ENCODE measurements at regions not wholly inside any gene's neighbourhood (a gene's known extent, or its start where the extent isn't known, plus 50 kb on each side); places are given as distances from the start of the nearest gene placed in this dataset.
"Not testable (repeated sequence)": the region's sequence is repeated elsewhere in the genome, so short reads cannot be mapped to it uniquely, and the experiment has no call there.

DNA sequence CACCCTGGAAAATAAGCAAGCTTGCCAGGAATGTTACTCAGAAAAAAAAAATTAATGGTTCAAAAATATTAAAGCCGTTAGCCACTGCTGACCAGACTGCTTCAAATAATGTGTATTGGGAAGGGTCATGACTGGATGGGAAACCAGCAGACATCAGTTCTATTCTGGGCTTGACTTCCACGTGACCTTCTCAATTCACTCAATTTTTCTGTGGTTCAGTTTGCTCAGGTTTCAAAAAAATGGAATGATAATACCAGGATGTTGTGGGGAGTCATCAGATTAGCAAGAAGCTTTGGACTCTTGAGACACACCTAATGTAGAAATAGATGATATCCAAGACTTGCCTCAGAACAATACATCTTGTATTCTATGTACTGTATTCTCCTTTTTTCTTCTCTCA, 541.9 kb upstream of the BOD1L1 start:
- DNase-seq (ENCODE audit: low spot score), result no peak

DNA sequence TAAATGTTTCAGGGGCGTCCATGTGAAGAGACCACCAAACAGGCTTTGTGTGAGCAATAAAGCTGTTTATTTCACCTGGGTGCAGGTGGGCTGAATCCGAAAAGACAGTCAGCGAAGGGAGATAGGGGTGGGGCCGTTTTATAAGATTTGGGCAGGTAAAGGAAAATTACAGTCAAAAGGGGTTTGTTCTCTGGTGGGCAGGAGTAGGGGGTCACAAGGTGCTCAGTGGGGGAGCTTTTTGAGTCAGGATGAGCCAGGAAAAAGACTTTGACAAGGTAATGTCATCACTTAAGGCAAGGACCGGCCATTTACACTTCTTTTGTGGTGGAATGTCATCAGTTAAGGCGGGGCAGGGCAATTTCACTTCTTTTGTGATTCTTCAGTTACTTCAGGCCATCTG, 542.4 kb upstream of the BOD1L1 start:
- DNase-seq (ENCODE audit: low spot score), result not testable (repeated sequence)

DNA sequence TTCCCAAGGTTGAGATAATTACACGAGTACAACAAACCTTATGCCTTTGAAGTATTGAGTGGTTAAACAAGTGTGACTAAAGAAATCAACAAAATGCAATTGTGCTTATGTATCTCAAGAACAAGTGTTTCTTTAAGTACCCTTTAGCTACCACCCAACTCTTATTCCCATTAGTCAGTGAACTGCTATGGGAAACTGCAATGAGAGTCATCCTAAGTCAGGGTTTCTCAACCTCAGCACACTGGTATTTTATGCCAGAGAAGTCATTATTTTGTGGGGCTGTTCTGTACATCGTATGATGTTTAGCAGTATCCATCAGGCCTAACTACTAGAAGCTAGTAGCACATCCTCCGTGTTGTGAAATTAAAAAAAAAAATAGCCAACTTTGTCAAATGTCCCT, 549.1 kb upstream of the BOD1L1 start:
- DNase-seq (ENCODE audit: low spot score), result no peak

DNA sequence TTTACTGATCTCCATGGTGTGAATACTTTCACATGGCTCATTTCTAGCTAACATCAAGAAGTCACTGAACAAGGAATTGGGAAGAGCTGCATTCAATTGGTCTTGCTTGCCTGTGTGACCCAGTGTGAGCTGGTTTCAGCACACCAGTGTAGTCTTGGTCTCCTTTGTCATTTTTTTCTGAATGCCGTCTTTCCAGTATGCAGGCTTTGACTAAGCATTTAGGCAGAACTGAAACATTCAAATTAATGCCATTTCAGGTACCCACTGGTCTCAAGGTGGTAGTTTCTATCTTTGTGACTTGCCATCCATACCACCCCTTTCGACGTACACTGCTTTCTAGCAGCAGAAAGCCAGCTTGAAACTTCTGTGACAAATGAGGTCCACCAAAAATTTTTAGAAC, 550.5 kb upstream of the BOD1L1 start:
- no peak for DNase-seq (ENCODE audit: low spot score)

DNA sequence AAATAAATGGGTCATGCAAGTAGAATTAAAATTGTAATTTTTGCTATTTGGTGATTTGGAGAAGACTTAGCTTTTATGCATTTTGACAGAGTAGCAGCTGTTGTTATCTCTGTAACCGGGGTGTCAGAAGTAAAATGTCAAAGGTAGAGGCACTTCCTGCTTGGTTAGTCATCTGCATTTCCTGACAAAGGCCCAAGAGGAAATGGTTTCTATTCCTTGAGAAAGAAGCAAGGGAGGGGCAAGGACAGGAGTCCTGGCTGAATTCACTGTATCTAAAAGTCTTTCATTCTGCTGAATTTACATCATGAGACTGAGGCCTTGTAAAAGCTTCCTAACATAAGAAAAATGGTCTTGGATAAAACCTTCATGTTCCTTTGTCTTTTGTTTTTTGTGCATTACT, 550.9 kb upstream of the BOD1L1 start:
- no peak for DNase-seq (ENCODE audit: low spot score)

DNA sequence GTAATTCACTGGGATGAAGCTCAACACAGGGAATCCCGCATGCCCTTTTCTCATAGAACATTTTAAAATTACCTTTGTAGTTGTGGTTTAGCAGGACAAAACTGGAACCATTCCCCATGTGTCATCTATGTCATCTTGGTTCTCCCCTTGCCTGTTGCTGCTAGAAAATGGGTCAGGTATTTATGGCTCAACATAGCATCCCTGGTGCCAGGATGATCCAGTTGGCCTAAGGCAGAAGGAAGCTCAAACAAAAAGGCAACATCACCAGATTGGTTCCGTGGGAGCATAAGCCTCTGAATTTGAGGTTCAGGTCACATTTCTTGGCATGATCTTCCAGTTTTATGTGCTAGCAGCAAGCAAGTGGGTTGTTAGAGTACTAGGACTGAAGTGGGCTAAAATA, 552.6 kb upstream of the BOD1L1 start:
- DNase-seq (ENCODE audit: low spot score), result no peak

DNA sequence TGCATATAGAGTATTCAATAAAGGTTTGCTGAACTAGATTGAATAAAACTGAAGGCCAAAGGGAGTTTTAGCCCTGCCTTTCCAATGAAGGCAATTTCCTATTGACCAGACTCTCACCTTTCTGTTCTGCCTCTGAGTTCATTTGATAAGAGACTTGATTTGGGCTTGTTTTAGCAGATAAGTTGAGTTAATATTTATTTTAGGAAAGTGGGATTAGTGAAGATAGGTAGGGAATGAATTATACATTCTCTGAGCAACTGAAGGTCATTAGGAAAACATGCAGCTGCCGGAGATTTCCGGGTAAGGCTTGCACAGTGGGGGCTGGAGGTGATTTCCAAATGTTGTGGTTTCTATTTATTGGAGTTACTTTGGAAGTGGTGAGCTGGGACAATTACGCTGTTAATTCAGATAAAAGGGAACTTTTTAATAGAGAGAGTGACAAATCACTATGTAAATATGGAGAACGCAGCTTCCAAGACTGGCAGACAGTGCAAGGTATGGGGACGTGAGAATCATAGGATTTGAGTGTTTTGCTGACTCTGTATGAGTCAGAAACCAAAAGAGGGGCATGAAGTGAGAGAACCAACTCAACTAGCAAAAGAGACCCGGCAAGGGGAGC, 553.6 kb upstream of the BOD1L1 start:
- no peak for DNase-seq (ENCODE audit: low spot score)

DNA sequence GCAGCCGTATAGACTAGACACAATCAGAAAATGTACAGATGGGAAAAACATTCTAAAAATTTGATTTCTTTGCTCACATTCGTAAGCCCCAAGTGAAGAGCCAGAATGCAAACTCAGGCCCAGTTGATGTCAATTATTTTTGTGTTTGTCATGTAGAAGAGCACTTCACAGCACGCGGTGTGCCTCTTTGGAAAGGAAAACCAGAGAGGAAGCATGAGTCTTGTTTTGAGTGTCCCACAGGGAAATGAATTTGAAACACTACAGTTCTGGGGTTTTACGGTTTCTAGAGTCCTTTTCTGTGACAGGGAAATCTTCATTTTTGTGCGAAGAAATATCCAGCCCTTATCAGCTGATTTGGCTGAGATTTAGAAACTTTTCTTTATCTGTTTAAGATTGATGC, 554.6 kb upstream of the BOD1L1 start:
- DNase-seq (ENCODE audit: low spot score), result no peak

DNA sequence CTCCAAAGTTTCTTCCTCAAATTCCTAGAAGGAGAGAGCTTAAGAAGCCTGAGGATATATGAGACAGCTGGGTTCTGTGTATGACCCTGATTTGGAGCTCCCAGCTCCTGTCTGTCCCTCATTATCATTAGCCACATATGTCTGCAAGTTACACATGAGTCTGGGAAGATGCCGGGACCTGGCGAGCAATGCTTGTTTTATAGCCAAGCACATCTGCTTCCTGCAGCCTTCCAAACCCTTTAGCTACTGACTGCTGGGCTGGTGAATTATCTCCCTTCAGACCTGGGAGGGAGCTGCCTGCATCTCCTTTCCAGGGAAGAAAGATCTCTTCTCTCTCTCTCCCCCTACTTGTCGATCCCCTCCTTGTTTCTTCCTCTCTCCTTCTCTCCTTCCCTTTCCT, 556.7 kb upstream of the BOD1L1 start:
- no peak for DNase-seq (ENCODE audit: low spot score)

DNA sequence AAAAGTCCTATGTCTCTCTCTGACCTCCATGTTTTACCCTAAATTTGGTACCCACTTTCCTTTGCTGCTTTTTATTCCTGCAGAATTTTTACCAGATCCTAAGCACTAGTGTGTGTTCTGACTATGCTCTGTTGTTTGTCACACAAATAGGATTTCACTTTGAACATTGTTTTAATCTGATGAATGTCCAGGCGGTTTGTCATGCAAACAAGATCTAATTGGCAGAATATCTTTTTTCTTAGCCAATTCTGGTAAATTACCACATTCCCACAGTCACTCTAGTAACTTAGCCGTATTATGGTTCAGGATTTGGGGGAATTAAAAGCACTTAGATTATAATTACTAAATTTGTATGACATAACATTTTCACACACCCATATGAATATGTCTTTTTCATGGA, 557.2 kb upstream of the BOD1L1 start:
- DNase-seq (ENCODE audit: low spot score), result no peak

DNA sequence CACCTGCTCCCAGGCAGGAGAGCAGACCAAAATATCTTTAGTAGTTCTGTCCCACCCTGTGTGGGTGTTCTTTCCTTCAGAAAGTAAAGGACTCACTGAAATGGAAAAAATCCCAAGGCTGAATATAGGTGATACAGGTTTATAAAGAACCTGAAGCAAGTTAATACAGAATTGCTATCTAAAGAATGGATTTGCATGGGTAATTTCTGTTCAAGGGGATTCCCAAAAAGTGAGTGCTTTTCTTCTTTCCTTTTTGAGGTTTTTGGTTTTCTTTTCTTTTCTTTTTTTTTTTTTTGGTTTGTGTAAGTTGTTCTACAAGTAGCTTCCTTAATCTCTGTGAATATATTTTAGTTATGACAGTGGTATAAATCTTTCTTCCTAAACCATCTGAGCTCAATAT, 560.7 kb upstream of the BOD1L1 start:
- DNase-seq (ENCODE audit: low spot score), result no peak

DNA sequence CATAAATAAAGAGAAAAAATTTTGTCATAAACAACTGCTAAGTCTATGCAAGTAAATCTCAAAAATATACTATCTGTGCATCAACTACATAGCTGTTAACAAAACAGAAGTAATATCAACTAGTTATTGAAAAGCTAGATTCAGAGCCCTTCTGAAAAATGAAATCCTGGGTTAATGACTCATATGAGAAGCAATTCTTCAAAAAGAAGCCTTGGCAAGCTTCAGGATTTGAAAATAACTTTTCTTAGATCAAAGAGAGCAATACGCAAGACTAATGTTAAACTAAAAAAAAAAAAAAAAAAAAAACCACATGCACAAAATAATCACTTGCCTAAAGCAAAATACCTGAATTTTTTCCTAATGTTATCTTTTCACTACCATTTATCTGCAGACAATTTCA, 566.1 kb upstream of the BOD1L1 start:
- DNase-seq (ENCODE audit: low spot score), result no peak

DNA sequence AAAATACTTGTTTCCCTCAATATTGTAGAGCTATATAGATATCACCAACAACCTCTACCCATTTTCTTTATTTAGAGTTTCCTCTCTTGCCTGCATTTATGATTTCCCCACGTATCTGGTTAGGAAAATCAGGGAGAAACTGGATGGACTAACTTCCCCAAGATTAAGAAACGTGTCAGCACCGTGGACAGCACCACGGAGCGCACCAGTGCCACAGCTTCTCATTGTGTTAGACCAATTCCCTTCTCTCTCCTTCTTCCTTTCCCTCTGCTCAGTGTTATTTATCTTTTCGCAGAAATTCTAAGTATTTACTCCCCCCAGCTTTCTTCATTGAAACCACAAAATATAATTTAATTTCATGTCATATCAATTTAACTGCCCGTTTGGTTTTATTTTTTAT, 568.6 kb upstream of the BOD1L1 start:
- no peak for DNase-seq (ENCODE audit: low spot score)

DNA sequence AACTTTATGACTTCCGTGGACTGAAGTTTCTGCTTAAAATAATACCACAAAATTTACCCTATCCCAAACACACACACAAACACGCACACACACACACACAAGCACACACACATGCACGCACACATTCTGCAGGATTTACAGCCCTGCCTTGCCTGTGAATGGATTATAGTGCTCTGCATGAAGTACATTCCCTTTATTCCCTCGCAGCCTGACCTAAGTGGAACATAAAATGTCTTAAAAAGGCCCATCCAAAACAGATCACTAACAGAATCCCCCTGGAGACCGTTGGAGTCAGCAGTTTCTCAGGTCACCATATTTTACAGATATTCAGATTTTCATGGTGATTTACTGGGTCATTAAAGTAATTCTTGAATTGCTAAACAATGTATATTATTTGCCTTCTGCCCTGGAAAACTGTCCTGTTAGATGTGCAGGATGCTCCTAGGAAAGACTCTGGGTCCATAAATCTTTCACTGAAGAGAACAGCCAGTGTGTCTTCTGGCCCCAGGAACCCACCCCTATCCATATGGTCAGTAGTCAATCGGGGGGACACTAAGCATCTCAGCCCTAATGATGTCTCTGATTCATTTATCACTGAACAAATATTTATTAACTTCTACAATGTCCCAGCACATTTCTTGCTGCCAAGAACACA, 587.7 kb upstream of the BOD1L1 start:
- DNase-seq (ENCODE audit: low spot score), result no peak

DNA sequence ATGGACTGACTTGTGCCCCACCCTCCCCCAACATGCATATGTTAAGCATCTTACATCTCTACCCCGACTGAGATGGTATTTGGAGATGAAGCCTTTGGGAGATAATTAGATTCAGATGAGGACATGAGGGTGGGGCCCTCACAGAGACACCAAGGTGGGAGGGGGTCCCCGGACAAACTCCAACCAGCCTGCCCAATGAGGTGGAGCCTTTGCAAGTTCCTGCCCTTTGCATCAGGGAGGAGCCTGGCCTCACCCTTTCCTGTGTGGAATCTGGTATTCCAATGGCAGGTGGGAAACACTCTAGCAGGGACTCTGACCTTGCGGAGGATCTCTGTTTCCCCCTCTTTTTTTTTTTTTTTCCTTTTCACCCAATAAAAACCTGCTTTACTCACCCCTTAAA, 589.9 kb upstream of the BOD1L1 start:
- no peak for DNase-seq (ENCODE audit: low spot score)

DNA sequence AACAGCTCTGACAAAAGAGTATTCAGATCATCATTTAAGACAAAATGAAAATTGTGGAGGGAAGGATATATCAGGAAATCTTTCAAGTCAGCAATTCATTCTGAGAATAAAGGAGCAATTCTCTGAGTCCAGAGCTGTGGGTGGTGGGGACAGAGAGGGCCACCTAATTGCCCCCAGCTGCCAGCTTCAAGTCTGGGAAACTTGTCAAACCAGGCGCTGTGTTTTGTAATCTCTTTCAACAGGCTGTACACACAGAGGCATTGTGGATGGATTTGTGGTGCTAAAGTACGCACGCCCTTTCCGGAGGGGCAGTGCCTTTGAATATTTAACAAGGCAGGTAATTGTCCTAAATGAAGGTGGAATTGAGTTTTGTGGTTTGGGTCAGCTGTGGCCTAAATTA, 591.1 kb upstream of the BOD1L1 start:
- DNase-seq (ENCODE audit: low spot score), result no peak

DNA sequence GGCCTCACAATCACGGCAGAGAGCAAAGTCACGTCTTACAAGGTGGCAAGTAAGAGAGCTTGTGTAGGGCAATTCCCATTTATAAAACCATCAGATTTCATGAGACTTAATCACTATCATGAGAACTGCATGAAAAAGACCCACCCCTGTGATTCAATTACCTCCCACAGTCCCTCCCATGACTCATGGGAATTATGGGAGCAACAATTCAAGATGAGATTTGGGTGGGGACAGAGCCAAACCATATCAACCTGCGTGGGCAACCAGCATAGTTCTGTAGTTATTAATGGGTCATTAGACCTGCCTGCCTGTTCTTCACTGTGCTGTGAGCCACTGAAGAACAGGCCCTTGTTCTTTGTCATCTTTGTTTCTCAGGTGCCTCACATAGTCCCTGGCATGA, 593.7 kb upstream of the BOD1L1 start:
- no peak for DNase-seq (ENCODE audit: low spot score)

DNA sequence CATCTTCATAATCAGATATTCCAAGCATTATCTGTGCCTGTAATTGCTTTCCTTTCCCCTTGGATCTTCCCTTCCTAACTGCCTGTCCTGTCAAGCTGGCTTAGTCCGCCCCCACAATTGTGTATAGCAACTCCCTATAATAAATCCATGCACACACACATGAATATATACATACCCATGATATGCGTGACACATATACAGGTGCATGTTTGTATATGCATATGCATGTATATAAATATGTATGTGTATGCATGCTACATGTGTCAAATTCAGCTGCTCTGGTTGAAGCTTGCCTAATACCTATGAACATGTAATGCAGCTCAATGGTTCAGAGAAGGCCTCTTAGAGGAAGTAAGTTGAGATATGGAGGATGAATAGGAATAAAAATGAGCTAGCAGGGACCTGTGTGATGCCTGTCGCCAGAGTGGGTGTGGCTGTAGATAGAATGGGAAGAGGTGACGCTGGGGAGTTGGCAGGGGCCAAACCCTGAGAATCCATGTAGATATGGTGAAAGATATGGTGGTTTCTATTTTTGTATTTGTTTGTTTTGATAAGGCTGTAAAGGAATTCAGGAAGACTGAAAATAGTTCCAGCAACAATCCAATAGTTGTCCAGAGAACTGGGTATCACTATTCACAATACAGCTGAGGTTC, 595.0 kb upstream of the BOD1L1 start:
- DNase-seq (ENCODE audit: low spot score), result no peak

DNA sequence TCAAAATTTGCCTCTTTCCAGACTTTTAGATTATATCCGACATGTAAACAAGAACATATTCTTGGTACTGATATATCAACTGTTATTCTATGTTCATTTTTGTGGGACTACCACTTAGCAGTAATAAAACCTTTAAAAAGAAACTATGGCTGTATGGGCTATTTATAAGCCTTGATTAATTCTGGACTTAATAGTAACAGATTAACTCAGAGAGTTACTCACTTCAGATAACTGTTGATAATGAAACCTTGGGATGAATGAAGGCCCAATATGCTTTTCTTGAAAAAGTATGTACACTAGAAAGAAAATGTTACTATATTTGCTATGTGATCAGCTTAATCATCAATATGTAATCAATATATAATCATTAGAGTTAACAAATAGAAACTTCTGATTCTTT, 595.9 kb upstream of the BOD1L1 start:
- DNase-seq (ENCODE audit: low spot score), result no peak

DNA sequence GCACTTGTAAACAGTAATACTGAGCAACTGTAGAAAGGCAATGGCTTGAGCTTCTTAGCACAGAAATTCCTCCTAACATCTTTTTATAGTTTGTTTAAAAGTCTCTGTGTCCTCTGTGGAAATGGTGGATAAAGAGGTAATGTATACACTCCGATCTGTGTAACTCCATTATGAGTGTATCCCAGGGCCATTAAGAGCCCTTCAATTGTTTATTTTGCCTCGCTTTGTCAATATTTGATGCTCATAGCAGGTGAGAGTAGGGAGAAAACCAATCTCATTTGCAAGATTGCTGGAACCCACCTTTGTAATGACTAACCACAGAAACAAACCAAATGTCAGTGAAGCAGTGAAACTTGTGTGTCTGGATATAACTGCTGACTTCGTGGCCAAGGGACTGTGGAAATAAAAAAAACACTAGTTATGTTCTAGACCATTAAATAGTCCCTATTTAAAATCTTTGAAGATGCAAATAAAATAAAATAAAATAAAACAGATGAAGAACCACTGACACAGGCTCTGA, 598.2 kb upstream of the BOD1L1 start:
- no peak for DNase-seq (ENCODE audit: low spot score)

DNA sequence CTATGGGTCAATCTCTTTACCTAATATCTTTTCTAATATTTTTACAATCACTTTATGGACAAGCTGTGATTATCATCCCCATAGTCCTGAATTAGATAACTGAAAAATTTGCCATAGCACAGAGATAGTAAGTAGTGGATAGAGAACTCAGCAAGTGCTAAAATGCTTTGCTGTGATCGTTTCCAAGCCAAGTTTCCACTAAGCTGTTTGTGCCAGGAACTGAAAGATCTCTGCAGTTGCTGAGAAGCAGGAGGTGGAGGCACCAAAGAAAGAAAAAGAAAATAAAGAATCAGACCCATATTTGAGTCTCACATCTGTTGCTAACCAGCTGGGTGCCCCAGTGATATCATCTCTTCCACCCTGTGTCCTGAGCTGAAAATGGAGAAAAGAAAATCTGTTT, 605.6 kb upstream of the BOD1L1 start:
- DNase-seq (ENCODE audit: low spot score), result no peak

DNA sequence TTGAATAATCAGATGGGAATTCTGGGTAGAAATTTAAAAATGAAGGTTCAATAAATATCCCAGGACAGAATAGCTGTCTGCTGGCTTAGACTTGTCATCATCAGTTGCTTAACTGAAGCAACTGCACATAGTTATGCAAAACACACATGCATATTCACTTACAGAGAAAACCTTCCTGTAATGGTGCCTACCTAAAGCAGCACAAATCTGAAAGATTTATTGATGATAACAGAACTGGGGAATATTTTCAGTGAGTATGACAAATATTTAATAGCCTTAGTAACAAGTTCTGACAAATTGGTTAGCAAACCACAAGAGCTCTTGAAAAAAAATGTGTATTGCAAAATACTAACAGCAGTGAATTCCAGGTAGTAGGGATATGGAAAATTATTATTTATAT, 606.8 kb upstream of the BOD1L1 start:
- no peak for DNase-seq (ENCODE audit: low spot score)

DNA sequence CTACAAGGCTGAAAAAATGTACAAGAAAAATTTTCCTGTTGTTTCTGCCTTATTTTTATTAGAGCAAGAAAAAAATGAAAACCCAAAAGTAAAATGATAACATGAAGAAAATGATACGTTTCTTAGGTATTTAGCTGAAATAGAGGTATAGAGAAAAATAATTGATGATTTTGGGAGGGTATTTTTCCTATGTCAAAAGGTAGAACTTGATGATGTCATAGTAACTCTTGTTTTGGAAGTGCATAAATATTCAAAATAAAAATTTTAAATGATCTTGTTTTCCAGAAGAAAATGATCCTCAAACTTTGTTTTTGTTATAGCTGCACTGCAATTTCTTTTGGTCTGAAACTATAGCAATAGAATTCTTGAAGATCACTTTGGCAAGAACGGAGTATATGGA, 608.8 kb upstream of the BOD1L1 start:
- no peak for DNase-seq (ENCODE audit: low spot score)
